HG02884 (cell line): ENCODE measurements at regions not wholly inside any gene's neighbourhood (a gene's known extent, or its start where the extent isn't known, plus 50 kb on each side); places are given as distances from the start of the nearest gene placed in this dataset.

Experiments
- ATAC-seq: cut with Tn5 transposase; IDR thresholded peaks from one replicate; pipeline ENCODE4 v1.9.1; 2021; ENCODE audit warnings: mild to moderate bottlenecking, moderate library complexity; ENCODE audit not compliant: unreplicated experiment

DNA sequence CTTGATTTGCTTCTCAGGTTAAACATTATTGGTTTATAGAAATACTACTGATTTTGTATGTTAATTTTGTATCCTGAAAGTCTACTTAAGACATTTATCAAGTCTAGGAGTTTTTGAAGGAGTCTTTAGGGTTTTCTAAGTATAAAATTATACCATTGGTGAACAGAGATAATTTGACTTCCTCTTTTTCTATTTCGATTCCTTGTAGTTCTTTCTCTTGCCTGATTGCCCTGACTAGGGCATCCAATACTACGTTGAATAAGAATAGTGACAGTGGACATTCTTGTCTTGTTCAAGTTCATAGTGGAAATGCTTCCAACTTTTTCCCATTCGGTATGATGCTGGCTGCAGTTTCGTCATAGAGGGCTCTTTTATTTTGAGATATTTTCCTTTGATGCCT is 807.5 kb upstream of the SLC10A2 start:
- no peak for ATAC-seq

DNA sequence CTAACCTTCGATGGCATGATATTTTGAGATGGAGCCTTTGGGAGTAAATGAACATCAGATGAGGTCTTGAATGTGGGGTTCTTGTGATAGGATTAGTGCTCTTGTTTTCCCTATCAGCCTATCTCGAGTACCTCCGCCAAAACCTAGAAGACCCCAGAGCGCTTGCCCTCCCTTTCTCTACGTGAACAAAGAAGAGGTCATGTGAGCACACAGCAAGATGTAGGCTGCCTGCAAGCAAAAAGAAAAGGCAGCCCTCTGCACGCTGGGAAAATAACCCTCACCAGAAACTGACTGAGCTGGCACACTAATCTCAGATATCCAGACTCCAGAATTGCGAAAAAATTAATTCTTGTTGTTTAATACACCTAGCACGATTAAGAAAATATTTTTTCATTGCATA is 799.8 kb upstream of the SLC10A2 start:
- no peak for ATAC-seq

GRCh38 chr13:103862525-103862924 is 796.3 kb upstream of the SLC10A2 start:
- ATAC-seq, result no peak

- no peak for ATAC-seq
Observed at GRCh38 chr13:103859952-103860351, 793.7 kb upstream of the SLC10A2 start.

DNA sequence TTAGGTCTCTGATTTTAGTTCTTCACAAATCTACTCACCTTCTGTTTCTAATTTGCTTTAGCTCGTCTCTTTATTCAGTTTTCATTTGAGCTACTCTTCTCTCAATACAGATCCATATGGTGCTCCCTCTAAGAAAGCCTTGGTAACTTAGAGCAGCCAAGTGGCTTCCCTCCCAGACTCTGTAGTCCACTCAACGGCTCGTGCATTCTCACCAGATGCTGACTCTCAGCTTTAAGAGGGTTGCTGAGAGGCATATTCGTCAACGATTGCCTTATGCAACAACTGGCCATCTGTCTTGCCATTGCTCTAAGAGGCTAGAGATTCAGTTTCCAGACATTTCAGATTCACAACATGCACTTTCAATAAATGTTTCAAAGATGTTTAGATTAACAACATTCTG is 785.8 kb upstream of the SLC10A2 start:
- ATAC-seq, result no peak

DNA sequence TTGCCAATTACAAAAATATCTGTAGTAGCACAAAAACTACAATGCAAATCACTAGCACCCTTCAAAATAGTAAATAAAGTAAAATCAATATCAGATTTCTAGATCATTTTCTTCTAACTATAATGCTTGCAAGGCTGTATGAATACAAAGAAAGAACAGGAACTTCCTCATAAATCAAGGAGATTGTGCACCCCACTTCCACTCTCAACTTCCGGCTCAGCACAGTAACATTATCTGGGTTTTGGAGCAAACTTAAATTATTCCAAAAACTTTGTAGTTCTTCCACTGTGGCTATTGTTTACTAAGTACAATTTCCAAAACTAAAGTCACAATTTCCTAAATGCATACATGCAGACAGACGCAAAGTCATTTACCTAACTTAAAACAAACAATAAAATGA is 778.3 kb upstream of the SLC10A2 start:
- ATAC-seq, result no peak

GRCh38 chr13:103839460-103839859 is 773.2 kb upstream of the SLC10A2 start:
- no peak for ATAC-seq

DNA sequence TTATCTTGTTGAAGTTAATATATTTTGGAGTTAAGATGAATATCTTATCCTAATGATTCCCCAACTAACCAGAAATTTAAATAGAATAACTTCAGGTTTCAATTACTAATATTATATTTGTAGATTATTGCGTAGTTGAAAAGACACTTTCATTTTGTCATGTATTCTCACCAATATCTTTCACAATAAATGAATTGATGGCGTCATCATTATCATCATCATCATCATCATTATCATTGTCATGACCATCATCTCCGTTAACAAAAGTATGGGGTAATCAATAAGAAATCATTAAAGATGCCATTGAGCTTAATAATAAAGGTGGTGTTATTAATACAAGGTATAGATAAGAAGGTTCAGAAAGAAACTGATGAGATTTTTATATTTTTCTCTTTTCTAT is 768.8 kb upstream of the SLC10A2 start:
- no peak for ATAC-seq

DNA sequence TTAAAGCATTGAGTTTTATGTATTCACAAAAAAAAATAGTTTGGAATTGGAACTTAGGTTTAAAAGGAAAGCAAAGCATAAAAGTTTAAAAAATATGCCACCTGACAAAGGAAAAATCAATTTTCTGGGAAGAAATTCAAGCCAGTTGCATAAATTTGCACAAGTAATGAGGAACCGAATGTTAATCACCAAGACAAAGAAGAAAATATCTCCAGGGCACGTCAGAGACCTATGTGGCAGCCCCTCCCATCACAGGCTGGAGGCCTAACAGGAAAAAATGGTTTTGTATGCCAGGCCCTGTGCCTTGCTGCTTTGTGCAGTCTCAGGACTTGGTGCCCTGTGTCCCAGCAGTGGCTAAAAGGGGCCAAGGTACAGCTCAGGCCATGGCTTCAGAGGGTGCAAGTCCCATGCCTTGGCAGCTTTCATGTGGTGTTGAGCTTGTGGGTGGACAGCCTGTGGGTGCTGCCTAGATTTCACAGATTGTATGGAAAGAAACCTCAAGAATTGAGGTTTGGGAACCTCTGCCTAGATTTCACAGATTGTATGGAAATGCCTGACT is 767.2 kb upstream of the SLC10A2 start:
- no peak for ATAC-seq

GRCh38 chr13:103815619-103816018 is 749.4 kb upstream of the SLC10A2 start:
- no peak for ATAC-seq

GRCh38 chr13:103812971-103813370 is 746.8 kb upstream of the SLC10A2 start:
- no peak for ATAC-seq

DNA sequence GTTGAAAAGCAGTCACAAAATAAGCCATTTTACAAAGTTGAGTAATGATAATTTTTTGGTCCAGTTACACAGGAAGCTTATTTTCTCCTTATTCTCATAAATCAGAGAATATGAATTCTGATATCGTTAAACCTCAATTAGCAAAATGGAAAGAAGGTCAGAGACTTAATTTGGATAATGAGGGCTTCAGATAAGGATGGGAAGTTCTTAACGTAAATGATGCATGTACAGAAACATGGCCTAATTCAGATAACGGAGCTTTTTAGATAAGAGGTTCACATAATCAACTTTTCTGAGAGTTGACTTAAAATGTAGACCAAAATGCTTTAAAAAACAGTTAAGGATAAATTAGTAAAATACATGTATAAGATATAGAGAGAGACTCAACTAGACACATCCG is 746.3 kb upstream of the SLC10A2 start:
- no peak for ATAC-seq

- ATAC-seq, result no peak
Observed at GRCh38 chr13:103810026-103810425, 743.8 kb upstream of the SLC10A2 start.

DNA sequence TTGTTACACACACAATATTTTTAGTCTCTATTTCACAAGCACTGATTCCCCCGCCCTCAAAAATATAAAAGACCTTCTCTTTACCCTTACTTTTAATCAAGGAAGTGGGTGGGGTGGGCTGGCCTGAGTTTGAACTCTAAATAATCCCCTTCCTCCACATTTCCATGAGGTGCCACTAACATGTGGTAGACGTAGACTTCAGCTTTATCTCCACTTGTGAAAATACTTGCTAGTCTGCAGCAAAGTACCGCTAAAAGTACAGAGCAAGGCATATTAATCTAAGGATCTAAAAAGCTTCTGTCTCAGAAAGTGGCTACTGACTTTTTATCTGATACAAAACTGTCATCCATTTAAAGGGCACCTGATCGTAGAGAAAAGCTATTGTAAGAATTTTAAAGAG is 739.6 kb upstream of the SLC10A2 start:
- ATAC-seq, result no peak

DNA sequence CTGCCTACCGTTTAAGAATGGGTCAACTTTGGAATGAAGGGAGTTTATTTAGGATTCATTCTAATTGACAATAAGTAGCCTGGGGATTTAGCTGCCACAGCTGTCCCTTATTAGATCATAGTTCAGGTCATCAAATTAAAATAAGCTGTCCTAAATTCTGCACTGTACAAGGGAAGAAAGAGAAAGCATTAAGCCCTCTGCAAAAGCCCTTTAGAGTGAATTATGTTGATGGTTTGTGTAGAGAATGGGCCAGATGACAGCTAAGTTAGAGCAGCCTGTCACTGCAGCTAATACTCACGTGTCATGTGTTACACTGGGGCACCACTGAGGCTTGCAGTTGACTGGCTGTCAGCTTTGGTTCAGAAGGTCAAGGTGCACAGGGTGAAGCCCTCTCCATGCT is 737.1 kb upstream of the SLC10A2 start:
- ATAC-seq, result no peak

GRCh38 chr13:103799028-103799427 is 732.8 kb upstream of the SLC10A2 start:
- no peak for ATAC-seq

GRCh38 chr13:103795892-103796478 is 729.8 kb upstream of the SLC10A2 start:
- ATAC-seq, result no peak

GRCh38 chr13:103794526-103794925 is 728.3 kb upstream of the SLC10A2 start:
- no peak for ATAC-seq

GRCh38 chr13:103788061-103788652 is 721.9 kb upstream of the SLC10A2 start:
- ATAC-seq, result no peak

DNA sequence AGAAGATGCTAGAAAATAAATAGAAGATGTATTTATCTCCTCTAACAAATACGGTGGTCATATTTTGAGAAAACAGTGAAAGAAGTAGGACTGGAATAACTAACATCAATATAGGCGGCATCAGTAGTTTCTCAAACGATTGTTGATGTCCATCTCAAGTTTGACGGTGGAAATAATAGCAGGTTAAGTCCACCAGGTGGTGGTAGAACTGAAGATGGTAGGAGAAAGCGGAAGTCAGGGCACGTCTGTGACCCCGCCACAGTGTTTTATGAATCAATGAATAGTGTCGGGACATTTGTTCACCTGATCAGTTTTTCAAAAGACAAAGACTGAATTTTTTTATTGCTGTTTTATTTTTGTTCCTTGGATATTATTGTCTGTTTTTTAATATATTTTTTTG is 706.4 kb upstream of the SLC10A2 start:
- no peak for ATAC-seq

- ATAC-seq, result no peak
Observed at GRCh38 chr13:103762523-103762922, 696.3 kb upstream of the SLC10A2 start.

DNA sequence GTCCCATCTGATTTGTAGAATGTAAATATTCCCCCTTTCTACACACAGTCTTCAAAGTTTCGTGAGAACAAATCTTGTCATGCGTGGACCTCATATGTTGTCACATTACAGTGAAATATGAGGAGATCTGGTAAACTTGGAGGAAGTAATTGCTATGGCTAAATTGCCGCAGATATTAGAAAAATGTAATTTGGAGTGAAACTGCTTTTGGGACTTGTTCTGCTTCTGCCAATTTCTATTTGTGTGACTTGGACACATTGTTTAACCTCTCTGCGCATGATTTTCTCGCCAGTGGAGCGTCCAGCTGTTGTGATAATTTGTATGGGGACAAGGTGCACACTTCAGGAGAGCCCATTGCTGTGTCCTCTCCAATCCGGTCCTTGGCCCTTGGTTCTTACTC is 693.1 kb upstream of the SLC10A2 start:
- no peak for ATAC-seq

- ATAC-seq, result no peak
Observed at GRCh38 chr13:103758222-103758621, 692.0 kb upstream of the SLC10A2 start.
